ENCODE measurements at regions not wholly inside any gene's neighbourhood (a gene's known extent, or its start where the extent isn't known, plus 50 kb on each side); places are given as distances from the start of the nearest gene placed in this dataset.

GRCh38 chr12:47553266-47553665 is 152.6 kb downstream of the RPAP3 start:
- no peak for TF ChIP-seq CTCF (IDR thresholded peaks at IDR 0.05)
- DNase-seq (ENCODE audit: low spot score): no peak
- H3K4me3 ChIP-seq: no peak overlapping the region

GRCh38 chr12:47551426-47551851 is 154.4 kb downstream of the RPAP3 start:
- no peak for TF ChIP-seq CTCF (IDR thresholded peaks at IDR 0.05)
- DNase-seq (ENCODE audit: low spot score): no peak
- H3K4me3 ChIP-seq: no peak overlapping the region
- H3K27ac ChIP-seq: no peak overlapping the region

More at GRCh38 chr12:47553266-47553665, 152.6 kb downstream of the RPAP3 start:
- H3K27ac ChIP-seq: no peak overlapping the region

GRCh38 chr12:47549258-47549657 is 156.6 kb downstream of the RPAP3 start:
- no peak for TF ChIP-seq CTCF (IDR thresholded peaks at IDR 0.05)
- Histone ChIP-seq H3K27ac (no peak overlapping the region), H3K4me3 (no peak overlapping the region)
- DNase-seq (ENCODE audit: low spot score): no peak

GRCh38 chr12:47548401-47548800 is 157.4 kb downstream of the RPAP3 start:
- H3K4me3 ChIP-seq: no peak overlapping the region
- no peak overlapping the region for H3K27ac ChIP-seq
- no peak for TF ChIP-seq CTCF (IDR thresholded peaks at IDR 0.05)
- DNase-seq (ENCODE audit: low spot score): no peak

GRCh38 chr12:47547077-47547476 is 158.8 kb downstream of the RPAP3 start:
- no peak overlapping the region for H3K27ac ChIP-seq
- no peak for TF ChIP-seq CTCF (IDR thresholded peaks at IDR 0.05)
- no peak for DNase-seq (ENCODE audit: low spot score)
- H3K4me3 ChIP-seq: no peak overlapping the region

- no peak for DNase-seq (ENCODE audit: low spot score)
- TF ChIP-seq CTCF (IDR thresholded peaks at IDR 0.05): no peak
- no peak overlapping the region for H3K4me3 ChIP-seq
- no peak overlapping the region for H3K27ac ChIP-seq
Measured at GRCh38 chr12:47545938-47546609, 159.8 kb downstream of the RPAP3 start.

- no peak for TF ChIP-seq CTCF (IDR thresholded peaks at IDR 0.05)
- Histone ChIP-seq H3K4me3 (no peak overlapping the region), H3K27ac (no peak overlapping the region)
- no peak for DNase-seq (ENCODE audit: low spot score)
Measured at GRCh38 chr12:47534695-47535094, 171.1 kb downstream of the RPAP3 start.

Data from coronary artery (tissue), 2 donors.